ENCODE measurements at regions not wholly inside any gene's neighbourhood (a gene's known extent, or its start where the extent isn't known, plus 50 kb on each side); places are given as distances from the start of the nearest gene placed in this dataset.

DNA sequence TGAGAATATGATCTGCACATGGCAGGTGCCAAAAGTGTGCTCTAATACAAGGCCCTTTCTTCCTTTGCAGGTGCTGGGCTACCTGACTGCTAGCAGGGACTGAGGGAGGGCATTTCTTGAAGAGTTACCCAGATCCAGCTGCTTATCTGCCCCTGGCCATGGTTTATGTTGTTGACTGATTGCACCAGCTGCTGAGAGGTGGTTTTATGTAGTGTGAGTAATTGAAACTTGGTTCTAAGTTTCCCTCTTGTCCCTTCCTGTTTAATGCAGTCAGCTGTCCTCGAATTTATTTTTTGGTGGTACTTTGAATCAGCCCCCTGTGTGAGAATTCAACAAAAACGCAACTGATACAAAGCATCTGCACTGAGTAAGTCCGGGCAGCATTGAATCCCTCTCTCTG is 288.3 kb upstream of the C2CD4B start:
- TF ChIP-seq, protein P1, sequence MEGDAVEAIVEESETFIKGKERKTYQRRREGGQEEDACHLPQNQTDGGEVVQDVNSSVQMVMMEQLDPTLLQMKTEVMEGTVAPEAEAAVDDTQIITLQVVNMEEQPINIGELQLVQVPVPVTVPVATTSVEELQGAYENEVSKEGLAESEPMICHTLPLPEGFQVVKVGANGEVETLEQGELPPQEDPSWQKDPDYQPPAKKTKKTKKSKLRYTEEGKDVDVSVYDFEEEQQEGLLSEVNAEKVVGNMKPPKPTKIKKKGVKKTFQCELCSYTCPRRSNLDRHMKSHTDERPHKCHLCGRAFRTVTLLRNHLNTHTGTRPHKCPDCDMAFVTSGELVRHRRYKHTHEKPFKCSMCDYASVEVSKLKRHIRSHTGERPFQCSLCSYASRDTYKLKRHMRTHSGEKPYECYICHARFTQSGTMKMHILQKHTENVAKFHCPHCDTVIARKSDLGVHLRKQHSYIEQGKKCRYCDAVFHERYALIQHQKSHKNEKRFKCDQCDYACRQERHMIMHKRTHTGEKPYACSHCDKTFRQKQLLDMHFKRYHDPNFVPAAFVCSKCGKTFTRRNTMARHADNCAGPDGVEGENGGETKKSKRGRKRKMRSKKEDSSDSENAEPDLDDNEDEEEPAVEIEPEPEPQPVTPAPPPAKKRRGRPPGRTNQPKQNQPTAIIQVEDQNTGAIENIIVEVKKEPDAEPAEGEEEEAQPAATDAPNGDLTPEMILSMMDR (IDR thresholded peaks at IDR 0.05) = no peak
- no peak for TF ChIP-seq EZH2 (IDR thresholded peaks at IDR 0.05; ENCODE audit: borderline replicate concordance, insufficient read depth, low read depth, low read length, poor library complexity, severe bottlenecking)

Data from B cell (primary cell).